ENCODE measurements at regions not wholly inside any gene's neighbourhood (a gene's known extent, or its start where the extent isn't known, plus 50 kb on each side); places are given as distances from the start of the nearest gene placed in this dataset.

GRCh38 chr5:74145951-74146350, 494.6 kb downstream of the ENC1 start:
- H3K27ac Mint-ChIP-seq (ENCODE audit: unreplicated experiment), result no peak overlapping the region
- peaks cover 14% of the 10 kb centered on the region for H3K4me1 Mint-ChIP-seq (ENCODE audit: low read depth, unreplicated experiment)
- DNase-seq, result no peak
- no peaks in the 10 kb centered on the region for H3K36me3 Mint-ChIP-seq (ENCODE audit: insufficient read depth, unreplicated experiment)
- no peak for TF ChIP-seq CTCF (IDR thresholded peaks at IDR 0.05; ENCODE audit: unreplicated experiment)
- H3K9me3 Mint-ChIP-seq (ENCODE audit: low read depth, unreplicated experiment), result no peaks in the 10 kb centered on the region
- H3K4me3 Mint-ChIP-seq (ENCODE audit: low read depth, unreplicated experiment), result no peak overlapping the region
- H3K27me3 Mint-ChIP-seq (ENCODE audit: unreplicated experiment), result peaks cover 14% of the 10 kb centered on the region
- BruUV-seq (replicated peaks), result no TSS peak
- intact Hi-C loops (cut with micrococcal nuclease; ENCODE audit: unreplicated experiment), result no loop called here
- CTCF ChIA-PET, result no interaction called here

- intact Hi-C loops (cut with micrococcal nuclease; ENCODE audit: unreplicated experiment), result no loop called here
- Mint-ChIP-seq H3K27me3 (ENCODE audit: unreplicated experiment) (peaks cover 14% of the 10 kb centered on the region), H3K27ac (ENCODE audit: unreplicated experiment) (no peak overlapping the region), H3K9me3 (ENCODE audit: low read depth, unreplicated experiment) (no peaks in the 10 kb centered on the region), H3K4me3 (ENCODE audit: low read depth, unreplicated experiment) (no peak overlapping the region), H3K36me3 (ENCODE audit: insufficient read depth, unreplicated experiment) (no peaks in the 10 kb centered on the region), H3K4me1 (ENCODE audit: low read depth, unreplicated experiment) (peaks cover 7% of the 10 kb centered on the region)
- CTCF ChIA-PET, result interaction anchor here (0.6 kb wide), 1 partner anchor 496 kb away, joined by 4 read pairs; no protein-coding TSS in a partner anchor
- DNase-seq, result no peak
- no TSS peak for BruUV-seq (replicated peaks)
- TF ChIP-seq CTCF (IDR thresholded peaks at IDR 0.05; ENCODE audit: unreplicated experiment), result no peak
Measured at GRCh38 chr5:74143721-74144330, 496.7 kb downstream of the ENC1 start.

DNA sequence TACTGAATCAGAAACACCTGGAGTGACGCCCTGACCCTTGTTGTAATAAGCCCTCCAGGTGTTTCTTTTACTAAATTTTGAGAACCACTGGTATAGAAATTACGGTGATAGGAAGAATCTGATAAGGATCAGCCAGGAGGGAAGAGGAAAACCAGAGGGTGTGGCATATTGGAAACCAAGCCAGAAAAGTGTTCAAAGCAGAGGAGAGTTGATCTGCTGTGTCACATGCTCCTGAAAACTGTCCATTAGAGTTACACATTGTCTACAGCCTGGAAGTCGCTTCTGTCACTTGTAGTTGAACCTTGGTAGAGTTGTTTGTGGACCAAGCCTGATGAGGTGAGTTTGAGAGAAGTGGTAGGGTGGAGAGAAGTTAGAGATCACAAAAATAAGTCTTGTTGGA, 497.4 kb downstream of the ENC1 start:
- peaks cover 7% of the 10 kb centered on the region for H3K4me1 Mint-ChIP-seq (ENCODE audit: low read depth, unreplicated experiment)
- no peak overlapping the region for H3K27ac Mint-ChIP-seq (ENCODE audit: unreplicated experiment)
- H3K36me3 Mint-ChIP-seq (ENCODE audit: insufficient read depth, unreplicated experiment), result no peaks in the 10 kb centered on the region
- no peak overlapping the region for H3K4me3 Mint-ChIP-seq (ENCODE audit: low read depth, unreplicated experiment)
- intact Hi-C loops (cut with micrococcal nuclease; ENCODE audit: unreplicated experiment), result no loop called here
- no peak for DNase-seq
- H3K9me3 Mint-ChIP-seq (ENCODE audit: low read depth, unreplicated experiment), result no peaks in the 10 kb centered on the region
- no peak for TF ChIP-seq CTCF (IDR thresholded peaks at IDR 0.05; ENCODE audit: unreplicated experiment)
- BruUV-seq (replicated peaks), result no TSS peak
- CTCF ChIA-PET, result no interaction called here
- peaks cover 14% of the 10 kb centered on the region for H3K27me3 Mint-ChIP-seq (ENCODE audit: unreplicated experiment)

- H3K27me3 Mint-ChIP-seq (ENCODE audit: unreplicated experiment), result peaks cover 14% of the 10 kb centered on the region
- no peak for DNase-seq
- no peaks in the 10 kb centered on the region for H3K36me3 Mint-ChIP-seq (ENCODE audit: insufficient read depth, unreplicated experiment)
- TF ChIP-seq CTCF (IDR thresholded peaks at IDR 0.05; ENCODE audit: unreplicated experiment), result no peak
- intact Hi-C loops (cut with micrococcal nuclease; ENCODE audit: unreplicated experiment), result no loop called here
- no peaks in the 10 kb centered on the region for H3K9me3 Mint-ChIP-seq (ENCODE audit: low read depth, unreplicated experiment)
- no peak overlapping the region for H3K4me3 Mint-ChIP-seq (ENCODE audit: low read depth, unreplicated experiment)
- BruUV-seq (replicated peaks), result no TSS peak
- peaks cover 7% of the 10 kb centered on the region for H3K4me1 Mint-ChIP-seq (ENCODE audit: low read depth, unreplicated experiment)
- CTCF ChIA-PET, result no interaction called here
- no peak overlapping the region for H3K27ac Mint-ChIP-seq (ENCODE audit: unreplicated experiment)
Measured at GRCh38 chr5:74141053-74141452, 499.5 kb downstream of the ENC1 start.

All from Calu3 (cell line).